Activated CD8-positive, alpha-beta memory T cell treated with anti-CD3 and anti-CD28 coated beads, Interleukin-2, amount 10 ng/mL, durations not matched to agents 7 days and 5 days (primary cell): ENCODE measurements at regions not wholly inside any gene's neighbourhood (a gene's known extent, or its start where the extent isn't known, plus 50 kb on each side); places are given as distances from the start of the nearest gene placed in this dataset.

Experiments used
- ATAC-seq: fragments of 150-1000 bp; cut with Tn5 transposase; one replicate; pipeline ENCODE4 v1.10.0; 2021; ENCODE audit warnings: moderate library complexity
- CTCF ChIA-PET: fragments of 350-600 bp; sonication (Branson Sonifier 250); formaldehyde crosslinking; loops from one replicate; lab custom pipeline; 2021; ENCODE audit warnings: antibody characterized with exemption; lab: Charles Lee
- DNase-seq: peaks from one replicate; pipeline ENCODE4 v3.0.0-alpha.2; 2020
- H3K27ac Mint-ChIP-seq: one replicate; pipeline ENCODE4 v1.8.0; 2021; ENCODE audit warnings: mild to moderate bottlenecking, mixed read lengths
- H3K27me3 Mint-ChIP-seq: one replicate; pipeline ENCODE4 v1.8.0; 2021; ENCODE audit warnings: mixed read lengths
- H3K36me3 Mint-ChIP-seq: one replicate; pipeline ENCODE4 v1.8.0; 2021; ENCODE audit warnings: mild to moderate bottlenecking, mixed read lengths
- H3K4me1 Mint-ChIP-seq: one replicate; pipeline ENCODE4 v1.8.0; 2021; ENCODE audit warnings: mixed read lengths
- H3K4me3 Mint-ChIP-seq: one replicate; pipeline ENCODE4 v1.8.0; 2021; ENCODE audit warnings: mild to moderate bottlenecking, moderate library complexity, mixed read lengths
- H3K9me3 Mint-ChIP-seq: one replicate; pipeline ENCODE4 v1.8.0; 2022; ENCODE audit warnings: low read depth, mixed read lengths

GRCh38 chr4:124887739-124888138, 175.2 kb upstream of the ANKRD50 start:
- no peaks in the 10 kb centered on the region for H3K9me3 Mint-ChIP-seq
- no peak overlapping the region for H3K27ac Mint-ChIP-seq
- no peaks in the 10 kb centered on the region for H3K27me3 Mint-ChIP-seq
- CTCF ChIA-PET = no interaction called here
- H3K36me3 Mint-ChIP-seq = no peaks in the 10 kb centered on the region
- H3K4me1 Mint-ChIP-seq = no peaks in the 10 kb centered on the region
- no peak for ATAC-seq
- no peak for DNase-seq
- H3K4me3 Mint-ChIP-seq = no peak overlapping the region

GRCh38 chr4:124884316-124884715, 171.8 kb upstream of the ANKRD50 start:
- Mint-ChIP-seq H3K27ac (no peak overlapping the region), H3K4me1 (no peaks in the 10 kb centered on the region), H3K27me3 (no peaks in the 10 kb centered on the region), H3K4me3 (no peak overlapping the region), H3K36me3 (no peaks in the 10 kb centered on the region), H3K9me3 (no peaks in the 10 kb centered on the region)
- DNase-seq (no peak), ATAC-seq (no peak)
- CTCF ChIA-PET = no interaction called here

GRCh38 chr4:124883632-124884031, 171.1 kb upstream of the ANKRD50 start:
- no peaks in the 10 kb centered on the region for H3K27me3 Mint-ChIP-seq
- DNase-seq (no peak), ATAC-seq (no peak)
- H3K36me3 Mint-ChIP-seq = no peaks in the 10 kb centered on the region
- CTCF ChIA-PET = no interaction called here
- H3K4me1 Mint-ChIP-seq = no peaks in the 10 kb centered on the region
- H3K9me3 Mint-ChIP-seq = no peaks in the 10 kb centered on the region
- no peak overlapping the region for H3K27ac Mint-ChIP-seq
- no peak overlapping the region for H3K4me3 Mint-ChIP-seq

- Mint-ChIP-seq H3K36me3 (no peaks in the 10 kb centered on the region), H3K4me3 (no peak overlapping the region), H3K27me3 (no peaks in the 10 kb centered on the region), H3K9me3 (peaks cover 6% of the 10 kb centered on the region), H3K4me1 (no peaks in the 10 kb centered on the region), H3K27ac (no peak overlapping the region)
- DNase-seq = no peak
- no peak for ATAC-seq
- CTCF ChIA-PET = no interaction called here
Observed at GRCh38 chr4:124879195-124879594, 166.7 kb upstream of the ANKRD50 start.

GRCh38 chr4:124874172-124874450, 161.6 kb upstream of the ANKRD50 start:
- Mint-ChIP-seq H3K4me1 (no peaks in the 10 kb centered on the region), H3K36me3 (no peaks in the 10 kb centered on the region), H3K4me3 (no peak overlapping the region), H3K9me3 (peaks cover 10% of the 10 kb centered on the region), H3K27ac (no peak overlapping the region), H3K27me3 (no peaks in the 10 kb centered on the region)
- DNase-seq (no peak), ATAC-seq (no peak)
- CTCF ChIA-PET = no interaction called here

- H3K9me3 Mint-ChIP-seq = peaks cover 10% of the 10 kb centered on the region
- H3K4me1 Mint-ChIP-seq = no peaks in the 10 kb centered on the region
- ATAC-seq (no peak), DNase-seq (no peak)
- CTCF ChIA-PET = no interaction called here
- H3K27me3 Mint-ChIP-seq = no peaks in the 10 kb centered on the region
- no peak overlapping the region for H3K27ac Mint-ChIP-seq
- H3K36me3 Mint-ChIP-seq = no peaks in the 10 kb centered on the region
- H3K4me3 Mint-ChIP-seq = no peak overlapping the region
Observed at GRCh38 chr4:124873361-124874171, 161.0 kb upstream of the ANKRD50 start.

- H3K27me3 Mint-ChIP-seq = no peaks in the 10 kb centered on the region
- H3K4me3 Mint-ChIP-seq = no peak overlapping the region
- no peak overlapping the region for H3K27ac Mint-ChIP-seq
- no peak for DNase-seq
- H3K4me1 Mint-ChIP-seq = no peaks in the 10 kb centered on the region
- H3K36me3 Mint-ChIP-seq = no peaks in the 10 kb centered on the region
- peaks cover 10% of the 10 kb centered on the region for H3K9me3 Mint-ChIP-seq
- no peak for ATAC-seq
- CTCF ChIA-PET = no interaction called here
Observed at GRCh38 chr4:124872659-124873058, 160.1 kb upstream of the ANKRD50 start.

GRCh38 chr4:124869961-124870495, 157.5 kb upstream of the ANKRD50 start:
- no peaks in the 10 kb centered on the region for H3K36me3 Mint-ChIP-seq
- no peaks in the 10 kb centered on the region for H3K27me3 Mint-ChIP-seq
- ATAC-seq (no peak), DNase-seq (no peak)
- no peaks in the 10 kb centered on the region for H3K4me1 Mint-ChIP-seq
- peaks cover 4% of the 10 kb centered on the region for H3K9me3 Mint-ChIP-seq
- no peak overlapping the region for H3K4me3 Mint-ChIP-seq
- CTCF ChIA-PET = no interaction called here
- no peak overlapping the region for H3K27ac Mint-ChIP-seq

- ATAC-seq (no peak), DNase-seq (no peak)
- Mint-ChIP-seq H3K4me3 (no peak overlapping the region), H3K27me3 (no peaks in the 10 kb centered on the region), H3K4me1 (no peaks in the 10 kb centered on the region), H3K9me3 (peaks cover 4% of the 10 kb centered on the region), H3K36me3 (no peaks in the 10 kb centered on the region), H3K27ac (no peak overlapping the region)
- CTCF ChIA-PET = no interaction called here
Observed at GRCh38 chr4:124868495-124868894, 156.0 kb upstream of the ANKRD50 start.

GRCh38 chr4:124867536-124867935, 155.0 kb upstream of the ANKRD50 start:
- DNase-seq = no peak
- Mint-ChIP-seq H3K27ac (no peak overlapping the region), H3K36me3 (no peaks in the 10 kb centered on the region), H3K4me1 (no peaks in the 10 kb centered on the region), H3K27me3 (no peaks in the 10 kb centered on the region), H3K9me3 (peaks cover 3% of the 10 kb centered on the region), H3K4me3 (no peak overlapping the region)
- CTCF ChIA-PET = no interaction called here
- ATAC-seq = no peak

GRCh38 chr4:124866301-124866700, 153.8 kb upstream of the ANKRD50 start:
- ATAC-seq (no peak), DNase-seq (no peak)
- CTCF ChIA-PET = no interaction called here
- Mint-ChIP-seq H3K36me3 (no peaks in the 10 kb centered on the region), H3K4me3 (no peak overlapping the region), H3K27ac (no peak overlapping the region), H3K9me3 (peaks cover 3% of the 10 kb centered on the region), H3K4me1 (no peaks in the 10 kb centered on the region), H3K27me3 (no peaks in the 10 kb centered on the region)

- H3K4me3 Mint-ChIP-seq = no peak overlapping the region
- no peaks in the 10 kb centered on the region for H3K36me3 Mint-ChIP-seq
- H3K4me1 Mint-ChIP-seq = no peaks in the 10 kb centered on the region
- DNase-seq (no peak), ATAC-seq (no peak)
- no peak overlapping the region for H3K27ac Mint-ChIP-seq
- CTCF ChIA-PET = no interaction called here
- H3K27me3 Mint-ChIP-seq = no peaks in the 10 kb centered on the region
- H3K9me3 Mint-ChIP-seq = peaks cover under 1% of the 10 kb centered on the region
Observed at GRCh38 chr4:124863040-124863545, 150.6 kb upstream of the ANKRD50 start.

GRCh38 chr4:124862261-124862660, 149.7 kb upstream of the ANKRD50 start:
- CTCF ChIA-PET = no interaction called here
- peaks cover 2% of the 10 kb centered on the region for H3K9me3 Mint-ChIP-seq
- ATAC-seq = no peak
- H3K27ac Mint-ChIP-seq = no peak overlapping the region
- H3K27me3 Mint-ChIP-seq = no peaks in the 10 kb centered on the region
- no peaks in the 10 kb centered on the region for H3K36me3 Mint-ChIP-seq
- no peak for DNase-seq
- H3K4me1 Mint-ChIP-seq = no peaks in the 10 kb centered on the region
- H3K4me3 Mint-ChIP-seq = no peak overlapping the region

- no peaks in the 10 kb centered on the region for H3K4me1 Mint-ChIP-seq
- H3K9me3 Mint-ChIP-seq = peaks cover 2% of the 10 kb centered on the region
- no peaks in the 10 kb centered on the region for H3K27me3 Mint-ChIP-seq
- no peak for DNase-seq
- H3K27ac Mint-ChIP-seq = no peak overlapping the region
- CTCF ChIA-PET = no interaction called here
- no peak overlapping the region for H3K4me3 Mint-ChIP-seq
- no peak for ATAC-seq
- no peaks in the 10 kb centered on the region for H3K36me3 Mint-ChIP-seq
Observed at GRCh38 chr4:124861761-124862160, 149.2 kb upstream of the ANKRD50 start.
